ENCODE measurements at regions not wholly inside any gene's neighbourhood (a gene's known extent, or its start where the extent isn't known, plus 50 kb on each side); places are given as distances from the start of the nearest gene placed in this dataset.

- TF ChIP-seq, protein P1, sequence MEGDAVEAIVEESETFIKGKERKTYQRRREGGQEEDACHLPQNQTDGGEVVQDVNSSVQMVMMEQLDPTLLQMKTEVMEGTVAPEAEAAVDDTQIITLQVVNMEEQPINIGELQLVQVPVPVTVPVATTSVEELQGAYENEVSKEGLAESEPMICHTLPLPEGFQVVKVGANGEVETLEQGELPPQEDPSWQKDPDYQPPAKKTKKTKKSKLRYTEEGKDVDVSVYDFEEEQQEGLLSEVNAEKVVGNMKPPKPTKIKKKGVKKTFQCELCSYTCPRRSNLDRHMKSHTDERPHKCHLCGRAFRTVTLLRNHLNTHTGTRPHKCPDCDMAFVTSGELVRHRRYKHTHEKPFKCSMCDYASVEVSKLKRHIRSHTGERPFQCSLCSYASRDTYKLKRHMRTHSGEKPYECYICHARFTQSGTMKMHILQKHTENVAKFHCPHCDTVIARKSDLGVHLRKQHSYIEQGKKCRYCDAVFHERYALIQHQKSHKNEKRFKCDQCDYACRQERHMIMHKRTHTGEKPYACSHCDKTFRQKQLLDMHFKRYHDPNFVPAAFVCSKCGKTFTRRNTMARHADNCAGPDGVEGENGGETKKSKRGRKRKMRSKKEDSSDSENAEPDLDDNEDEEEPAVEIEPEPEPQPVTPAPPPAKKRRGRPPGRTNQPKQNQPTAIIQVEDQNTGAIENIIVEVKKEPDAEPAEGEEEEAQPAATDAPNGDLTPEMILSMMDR (conservative IDR thresholded peaks at IDR 0.05; ENCODE audit: low read depth, low read length): no peak
- TF ChIP-seq EZH2 (IDR thresholded peaks at IDR 0.05; ENCODE audit: low read length, unreplicated experiment): no peak
These were observed 64.6 kb upstream of the SHB start for GRCh38 chr9:38133595-38133994.

All from PC-3 (cell line).